Left renal cortex interstitium (tissue), 4 donors: ENCODE measurements at regions not wholly inside any gene's neighbourhood (a gene's known extent, or its start where the extent isn't known, plus 50 kb on each side); places are given as distances from the start of the nearest gene placed in this dataset.
"Not testable (repeated sequence)": the region's sequence is repeated elsewhere in the genome, so short reads cannot be mapped to it uniquely, and the experiment has no call there.

Experiments used
- DNase-seq, 4 donors: peaks; one replicate each; pipeline ENCODE4 v3.0.0-alpha.2; 2013; ENCODE audit warnings: low read depth in 4 of 4, low spot score in 2 of 4, missing footprints in 1 of 4

- DNase-seq, result not testable (repeated sequence)
These were observed 135.1 kb downstream of the CRLF3 start for GRCh38 chr17:30689266-30690000.

GRCh38 chr17:30686538-30687479 lies 137.7 kb downstream of the CRLF3 start:
- DNase-seq, result not testable (repeated sequence)

GRCh38 chr17:30682280-30682679 lies 142.2 kb downstream of the CRLF3 start:
- not testable (repeated sequence) for DNase-seq

GRCh38 chr17:30680681-30681080 lies 143.8 kb downstream of the CRLF3 start:
- DNase-seq, result not testable (repeated sequence)

- DNase-seq, result no peak
These were observed 146.8 kb downstream of the CRLF3 start for GRCh38 chr17:30677550-30678249.

- DNase-seq, result not testable (repeated sequence)
These were observed 148.6 kb downstream of the CRLF3 start for GRCh38 chr17:30675777-30676492.

GRCh38 chr17:30669217-30669649 lies 155.3 kb downstream of the CRLF3 start:
- DNase-seq, result not testable (repeated sequence)

- not testable (repeated sequence) for DNase-seq
These were observed 155.9 kb downstream of the CRLF3 start for GRCh38 chr17:30668360-30669181.

GRCh38 chr17:30667657-30668359 lies 156.7 kb downstream of the CRLF3 start:
- peak in 3 of 4 donors; percentile 63 to 66 (median 65) for DNase-seq

GRCh38 chr17:30666838-30667656 lies 157.4 kb downstream of the CRLF3 start:
- not testable (repeated sequence) for DNase-seq

- not testable (repeated sequence) for DNase-seq
These were observed 160.6 kb downstream of the CRLF3 start for GRCh38 chr17:30663727-30664455.

GRCh38 chr17:30657148-30657547 lies 167.3 kb downstream of the CRLF3 start:
- not testable (repeated sequence) for DNase-seq

GRCh38 chr17:30653038-30653437 lies 171.5 kb downstream of the CRLF3 start:
- DNase-seq, result not testable (repeated sequence)

GRCh38 chr17:30650149-30650548 lies 172.9 kb downstream of the GOSR1 start:
- not testable (repeated sequence) for DNase-seq

GRCh38 chr17:30648015-30648620 lies 170.9 kb downstream of the GOSR1 start:
- not testable (repeated sequence) for DNase-seq

GRCh38 chr17:30645875-30646274 lies 168.7 kb downstream of the GOSR1 start:
- DNase-seq, result not testable (repeated sequence)

GRCh38 chr17:30644713-30645112 lies 167.5 kb downstream of the GOSR1 start:
- not testable (repeated sequence) for DNase-seq
